Hepatocyte (in vitro differentiated cells): ENCODE measurements at regions not wholly inside any gene's neighbourhood (a gene's known extent, or its start where the extent isn't known, plus 50 kb on each side); places are given as distances from the start of the nearest gene placed in this dataset.

ENCODE experiments used
- DNase-seq: peaks from one replicate; pipeline ENCODE4 v3.0.0-alpha.2; 2016; ENCODE audit warnings: low spot score
- H2AFZ ChIP-seq: fragments of 200-600 bp; sonication (generic); 2 replicates; pipeline ENCODE4 v1.6.0; 2016; ENCODE audit warnings: antibody characterized with exemption, mild to moderate bottlenecking
- H3K27ac ChIP-seq: fragments of 200-600 bp; sonication (generic); 2 replicates; pipeline ENCODE4 v1.5.1; 2016; ENCODE audit warnings: mild to moderate bottlenecking
- H3K27me3 ChIP-seq: fragments of 200-600 bp; sonication (generic); 2 replicates; pipeline ENCODE4 v1.6.1; 2016
- H3K36me3 ChIP-seq: fragments of 200-600 bp; sonication (generic); replicated peaks from 2 replicates; pipeline ENCODE4 v1.5.1; 2016; ENCODE audit warnings: low read depth; ENCODE audit not compliant: insufficient read depth
- H3K4me1 ChIP-seq: fragments of 200-600 bp; sonication (generic); 2 replicates; pipeline ENCODE4 v1.5.1; 2016; ENCODE audit warnings: mild to moderate bottlenecking, moderate library complexity; ENCODE audit not compliant: insufficient read depth
- H3K4me2 ChIP-seq: fragments of 200-600 bp; sonication (generic); 2 replicates; pipeline ENCODE4 v1.6.0; 2016
- H3K4me3 ChIP-seq: fragments of 200-600 bp; sonication (generic); 2 replicates; pipeline ENCODE4 v1.5.1; 2016; ENCODE audit warnings: mild to moderate bottlenecking
- H3K79me2 ChIP-seq: fragments of 200-600 bp; sonication (generic); 2 replicates; pipeline ENCODE4 v1.6.0; 2017; ENCODE audit warnings: mild to moderate bottlenecking
- H3K9me2 ChIP-seq: fragments of 200-600 bp; sonication (generic); replicated peaks from 2 replicates; pipeline ENCODE4 v1.6.0; 2017; ENCODE audit warnings: mild to moderate bottlenecking; ENCODE audit not compliant: insufficient read depth
- H3K9me3 ChIP-seq: fragments of 200-600 bp; sonication (generic); 2 replicates; pipeline ENCODE4 v1.5.1; 2016; ENCODE audit warnings: low read depth, mild to moderate bottlenecking
- H4K20me1 ChIP-seq: fragments of 200-600 bp; sonication (generic); 2 replicates; pipeline ENCODE4 v1.6.0; 2016; ENCODE audit warnings: mild to moderate bottlenecking; ENCODE audit not compliant: insufficient read depth, poor library complexity, severe bottlenecking
- CTCF ChIP-seq: fragments of 200-600 bp; sonication (generic); IDR thresholded peaks from 2 replicates; pipeline ENCODE4 v1.5.1; 2016; ENCODE audit warnings: antibody characterized with exemption, mild to moderate bottlenecking; ENCODE audit not compliant: poor library complexity
- EZH2 ChIP-seq: fragments of 200-600 bp; sonication (generic); IDR thresholded peaks from 2 replicates; pipeline ENCODE4 v1.6.1; 2016; ENCODE audit warnings: antibody characterized with exemption, mild to moderate bottlenecking, borderline replicate concordance
- EZH2phosphoT487 ChIP-seq: fragments of 200-600 bp; sonication (generic); IDR thresholded peaks from one replicate; pipeline ENCODE4 v1.6.1; 2018; ENCODE audit warnings: antibody characterized with exemption, mild to moderate bottlenecking, low read depth, moderate library complexity; ENCODE audit not compliant: unreplicated experiment, severe bottlenecking
- WGBS: methylation state at CpG from one replicate; pipeline ENCODE4 v1.1.6; 2016; ENCODE audit warnings: low lambda C conversion rate; ENCODE audit errors: missing lambda C conversion rate; 5-methylcytosine and 5-hydroxymethylcytosine counted together

GRCh38 chr9:130768891-130769403 is 66.1 kb upstream of the ABL1 start:
- H3K9me2 ChIP-seq = no peaks in the 10 kb centered on the region
- DNase-seq = no peak
- H3K27ac ChIP-seq = peak overlapping the region; percentile 78
- H3K9me3 ChIP-seq = no peaks in the 10 kb centered on the region
- peaks cover 14% of the 10 kb centered on the region for H3K4me1 ChIP-seq
- 60% methylated on average over 6 of the region's 6 CpGs for WGBS
- no peaks in the 10 kb centered on the region for H3K36me3 ChIP-seq
- peaks cover 85% of the 10 kb centered on the region for H3K79me2 ChIP-seq
- H4K20me1 ChIP-seq = no peaks in the 10 kb centered on the region
- peak overlapping the region; percentile 43 for H3K4me2 ChIP-seq
- H3K27me3 ChIP-seq = no peaks in the 10 kb centered on the region
- TF ChIP-seq CTCF = no peak
- no peak for TF ChIP-seq EZH2
- TF ChIP-seq EZH2phosphoT487 = no peak
- no peak overlapping the region for H3K4me3 ChIP-seq
- no peak overlapping the region for H2AFZ ChIP-seq

- H3K27ac ChIP-seq = no peak overlapping the region
- WGBS = 63% methylated on average over 3 of the region's 3 CpGs
- peaks cover 14% of the 10 kb centered on the region for H3K4me1 ChIP-seq
- no peak for DNase-seq
- no peak overlapping the region for H3K4me2 ChIP-seq
- peaks cover under 1% of the 10 kb centered on the region for H3K9me3 ChIP-seq
- H2AFZ ChIP-seq = no peak overlapping the region
- no peaks in the 10 kb centered on the region for H3K9me2 ChIP-seq
- H3K36me3 ChIP-seq = no peaks in the 10 kb centered on the region
- H3K27me3 ChIP-seq = no peaks in the 10 kb centered on the region
- TF ChIP-seq CTCF (no peak), EZH2 (no peak), EZH2phosphoT487 (no peak)
- peaks cover 85% of the 10 kb centered on the region for H3K79me2 ChIP-seq
- H4K20me1 ChIP-seq = no peaks in the 10 kb centered on the region
- H3K4me3 ChIP-seq = no peak overlapping the region
These were observed 65.0 kb upstream of the ABL1 start for GRCh38 chr9:130770093-130770492.

GRCh38 chr9:130770679-130771442 is 64.2 kb upstream of the ABL1 start:
- no peaks in the 10 kb centered on the region for H4K20me1 ChIP-seq
- no peak overlapping the region for H2AFZ ChIP-seq
- H3K4me2 ChIP-seq = no peak overlapping the region
- DNase-seq = peak; percentile 71
- no peak overlapping the region for H3K4me3 ChIP-seq
- no peak overlapping the region for H3K27ac ChIP-seq
- no peaks in the 10 kb centered on the region for H3K9me2 ChIP-seq
- H3K4me1 ChIP-seq = peaks cover 14% of the 10 kb centered on the region
- H3K27me3 ChIP-seq = no peaks in the 10 kb centered on the region
- H3K36me3 ChIP-seq = no peaks in the 10 kb centered on the region
- WGBS = 79% methylated on average over 2 of the region's 2 CpGs
- peaks cover 85% of the 10 kb centered on the region for H3K79me2 ChIP-seq
- TF ChIP-seq EZH2 = no peak
- peak; percentile 74 for TF ChIP-seq CTCF
- no peak for TF ChIP-seq EZH2phosphoT487
- peaks cover 8% of the 10 kb centered on the region for H3K9me3 ChIP-seq
